ENCODE measurements at regions not wholly inside any gene's neighbourhood (a gene's known extent, or its start where the extent isn't known, plus 50 kb on each side); places are given as distances from the start of the nearest gene placed in this dataset.

DNA sequence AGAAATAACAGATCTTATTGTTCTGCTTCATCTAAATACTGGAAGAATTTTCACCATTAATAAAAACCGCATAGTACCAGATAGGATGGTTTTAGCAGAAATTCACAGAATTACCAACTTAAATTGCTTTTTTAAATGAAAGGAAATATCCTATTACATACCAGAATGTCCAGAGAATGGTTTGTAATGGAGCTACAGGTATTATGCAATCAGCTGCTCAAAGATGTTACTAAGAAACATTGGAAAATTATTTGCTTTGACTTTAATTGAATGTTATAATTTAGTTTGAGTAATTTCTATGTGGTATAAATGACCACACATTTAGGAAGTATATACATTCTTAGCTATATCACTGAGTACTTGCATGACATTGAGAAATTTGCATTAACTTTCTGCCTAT is 338.3 kb downstream of the ETV1 start:
- H3K9me3 ChIP-seq (ENCODE audit: low read length): no peaks in the 10 kb centered on the region
- no peaks in the 10 kb centered on the region for H4K20me1 ChIP-seq (ENCODE audit: insufficient read depth, low read length)
- no peak overlapping the region for H3K4me3 ChIP-seq (ENCODE audit: low read depth, low read length, poor library complexity, severe bottlenecking)
- no peaks in the 10 kb centered on the region for H3K36me3 ChIP-seq (ENCODE audit: insufficient read depth, low read length)
- TF ChIP-seq EZH2phosphoT487 (IDR thresholded peaks at IDR 0.05; ENCODE audit: borderline replicate concordance, low read depth, low read length): no peak
- TF ChIP-seq, protein P1, sequence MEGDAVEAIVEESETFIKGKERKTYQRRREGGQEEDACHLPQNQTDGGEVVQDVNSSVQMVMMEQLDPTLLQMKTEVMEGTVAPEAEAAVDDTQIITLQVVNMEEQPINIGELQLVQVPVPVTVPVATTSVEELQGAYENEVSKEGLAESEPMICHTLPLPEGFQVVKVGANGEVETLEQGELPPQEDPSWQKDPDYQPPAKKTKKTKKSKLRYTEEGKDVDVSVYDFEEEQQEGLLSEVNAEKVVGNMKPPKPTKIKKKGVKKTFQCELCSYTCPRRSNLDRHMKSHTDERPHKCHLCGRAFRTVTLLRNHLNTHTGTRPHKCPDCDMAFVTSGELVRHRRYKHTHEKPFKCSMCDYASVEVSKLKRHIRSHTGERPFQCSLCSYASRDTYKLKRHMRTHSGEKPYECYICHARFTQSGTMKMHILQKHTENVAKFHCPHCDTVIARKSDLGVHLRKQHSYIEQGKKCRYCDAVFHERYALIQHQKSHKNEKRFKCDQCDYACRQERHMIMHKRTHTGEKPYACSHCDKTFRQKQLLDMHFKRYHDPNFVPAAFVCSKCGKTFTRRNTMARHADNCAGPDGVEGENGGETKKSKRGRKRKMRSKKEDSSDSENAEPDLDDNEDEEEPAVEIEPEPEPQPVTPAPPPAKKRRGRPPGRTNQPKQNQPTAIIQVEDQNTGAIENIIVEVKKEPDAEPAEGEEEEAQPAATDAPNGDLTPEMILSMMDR (conservative IDR thresholded peaks at IDR 0.05; ENCODE audit: low read length): no peak
- no peak overlapping the region for H2AFZ ChIP-seq (ENCODE audit: low read length)
- H3K9me2 ChIP-seq (ENCODE audit: insufficient read depth, low read length): no peaks in the 10 kb centered on the region
- CTCF ChIA-PET (ENCODE audit: unreplicated experiment): no interaction called here
- H3K4me2 ChIP-seq (ENCODE audit: low read length): no peak overlapping the region
- no peak overlapping the region for H3K27ac ChIP-seq (ENCODE audit: low read depth, low read length, poor library complexity, severe bottlenecking)
- no TSS peak for BruUV-seq (replicated peaks)
- no peaks in the 10 kb centered on the region for H3K4me1 ChIP-seq (ENCODE audit: insufficient read depth, low read length, poor library complexity, severe bottlenecking)
- intact Hi-C loops (cut with micrococcal nuclease; ENCODE audit: unreplicated experiment): no loop called here
- no peak for DNase-seq (ENCODE audit: low spot score)
- no peaks in the 10 kb centered on the region for H3K79me2 ChIP-seq (ENCODE audit: insufficient read depth, low read depth, low read length)
- POLR2A ChIA-PET: no interaction called here

DNA sequence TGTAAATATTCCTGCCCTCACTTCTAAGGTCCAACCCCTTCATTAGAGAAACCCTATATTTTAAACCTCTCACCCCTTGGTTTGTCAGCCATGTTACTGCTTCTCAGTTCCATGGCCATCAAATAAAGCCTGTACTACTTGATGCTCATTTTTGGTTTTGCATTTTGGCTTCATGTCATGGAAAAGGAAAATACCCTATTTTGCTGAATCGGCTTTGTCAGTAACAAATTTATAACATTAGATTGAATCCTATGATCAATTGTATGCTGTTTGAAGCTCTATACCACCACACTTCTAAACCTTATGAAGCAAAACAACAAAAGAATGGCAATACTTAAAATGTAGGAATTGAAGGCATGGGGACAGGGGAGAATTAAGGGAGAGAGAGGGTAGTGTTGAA is 333.1 kb downstream of the ETV1 start:
- CTCF ChIA-PET (ENCODE audit: unreplicated experiment): no interaction called here
- intact Hi-C loops (cut with micrococcal nuclease; ENCODE audit: unreplicated experiment): no loop called here

DNA sequence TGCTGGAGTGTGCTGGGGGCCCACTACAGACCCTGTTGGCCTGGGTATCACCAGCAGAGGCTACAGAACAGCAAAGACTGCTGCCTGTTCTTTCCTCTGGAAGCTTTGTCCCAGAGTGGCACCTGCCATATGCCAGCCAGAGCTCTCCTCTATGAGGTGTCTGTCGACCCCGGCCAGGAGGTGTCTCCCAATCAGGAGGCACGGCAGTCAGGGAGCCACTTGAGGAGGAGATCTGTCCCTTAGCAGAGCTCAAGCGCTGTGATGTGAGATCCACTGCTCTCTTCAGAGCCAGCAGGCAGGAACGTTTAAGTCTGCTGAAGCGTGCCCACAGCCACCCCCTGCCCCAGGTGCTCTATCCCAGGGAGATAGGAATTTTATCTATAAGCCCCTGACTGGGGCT is 316.2 kb downstream of the ETV1 start:
- POLR2A ChIA-PET: no interaction called here
- Histone ChIP-seq H3K4me1 (ENCODE audit: insufficient read depth, low read length, poor library complexity, severe bottlenecking) (no peaks in the 10 kb centered on the region), H3K9me2 (ENCODE audit: insufficient read depth, low read length) (no peaks in the 10 kb centered on the region), H3K27ac (ENCODE audit: low read depth, low read length, poor library complexity, severe bottlenecking) (no peak overlapping the region), H2AFZ (ENCODE audit: low read length) (no peak overlapping the region), H4K20me1 (ENCODE audit: insufficient read depth, low read length) (no peaks in the 10 kb centered on the region), H3K4me3 (ENCODE audit: low read depth, low read length, poor library complexity, severe bottlenecking) (no peak overlapping the region), H3K79me2 (ENCODE audit: insufficient read depth, low read depth, low read length) (no peaks in the 10 kb centered on the region), H3K36me3 (ENCODE audit: insufficient read depth, low read length) (no peaks in the 10 kb centered on the region), H3K9me3 (ENCODE audit: low read length) (0 out of 2 replicates have a peak, but pooled peaks cover 5% of the 10 kb centered on the region), H3K4me2 (ENCODE audit: low read length) (no peak overlapping the region)
- no peak for TF ChIP-seq EZH2phosphoT487 (IDR thresholded peaks at IDR 0.05; ENCODE audit: borderline replicate concordance, low read depth, low read length)
- TF ChIP-seq, protein P1 (conservative IDR thresholded peaks at IDR 0.05; ENCODE audit: low read length): no peak
- intact Hi-C loops (cut with micrococcal nuclease; ENCODE audit: unreplicated experiment): no loop called here
- no TSS peak for BruUV-seq (replicated peaks)
- no peak for DNase-seq (ENCODE audit: low spot score)
- CTCF ChIA-PET (ENCODE audit: unreplicated experiment): no interaction called here

More for the DNA sequence above, 333.1 kb downstream of the ETV1 start:
- no peak for TF ChIP-seq EZH2phosphoT487 (IDR thresholded peaks at IDR 0.05; ENCODE audit: borderline replicate concordance, low read depth, low read length)
- TF ChIP-seq, protein P1 (conservative IDR thresholded peaks at IDR 0.05; ENCODE audit: low read length): no peak
- 0 out of 2 replicates have a peak, but pooled peaks cover 4% of the 10 kb centered on the region for H3K9me3 ChIP-seq (ENCODE audit: low read length)
- no peak overlapping the region for H3K27ac ChIP-seq (ENCODE audit: low read depth, low read length, poor library complexity, severe bottlenecking)
- H3K36me3 ChIP-seq (ENCODE audit: insufficient read depth, low read length): no peaks in the 10 kb centered on the region
- no peak overlapping the region for H2AFZ ChIP-seq (ENCODE audit: low read length)
- no peak overlapping the region for H3K4me2 ChIP-seq (ENCODE audit: low read length)
- H3K4me3 ChIP-seq (ENCODE audit: low read depth, low read length, poor library complexity, severe bottlenecking): no peak overlapping the region
- no TSS peak for BruUV-seq (replicated peaks)
- no peaks in the 10 kb centered on the region for H3K79me2 ChIP-seq (ENCODE audit: insufficient read depth, low read depth, low read length)
- POLR2A ChIA-PET: no interaction called here
- no peaks in the 10 kb centered on the region for H4K20me1 ChIP-seq (ENCODE audit: insufficient read depth, low read length)
- no peaks in the 10 kb centered on the region for H3K4me1 ChIP-seq (ENCODE audit: insufficient read depth, low read length, poor library complexity, severe bottlenecking)
- no peak for DNase-seq (ENCODE audit: low spot score)
- H3K9me2 ChIP-seq (ENCODE audit: insufficient read depth, low read length): no peaks in the 10 kb centered on the region

All from OCI-LY7 (cell line).